CD14-positive monocyte (primary cell): ENCODE measurements at regions not wholly inside any gene's neighbourhood (a gene's known extent, or its start where the extent isn't known, plus 50 kb on each side); places are given as distances from the start of the nearest gene placed in this dataset.

Source experiments
- DNase-seq, 3 donors: peaks; one replicate each; pipeline ENCODE4 v3.0.0-alpha.2; 2011 to 2022
- H2AFZ ChIP-seq: 2 replicates; pipeline ENCODE4 v1.6.0; 2012; ENCODE audit warnings: mild to moderate bottlenecking, low read depth, low read length, inconsistent platforms; ENCODE audit not compliant: insufficient read depth, poor library complexity, severe bottlenecking
- H3K27ac ChIP-seq, 2 donors: 1 replicate in 1 of 2; 2 replicates in 1 of 2; pipeline ENCODE4 v1.5.1; 2012 to 2013; ENCODE audit warnings: low read length in 2 of 2, control low read depth in 1 of 2, inconsistent platforms in 1 of 2, low read depth in 1 of 2, mild to moderate bottlenecking in 1 of 2
- H3K27me3 ChIP-seq, 2 donors: one replicate each; pipeline versions ENCODE4 v1.6.0 to v1.6.1; 2011 to 2013; ENCODE audit warnings: low read length in 2 of 2; ENCODE audit not compliant: control insufficient read depth in 2 of 2, insufficient read depth in 2 of 2
- H3K36me3 ChIP-seq, 2 donors: replicated peaks in 1 of 2; 1 replicate in 1 of 2; 2 replicates in 1 of 2; pipeline versions ENCODE4 v1.5.1 to v1.6.1; 2012 to 2013; ENCODE audit warnings: low read length in 2 of 2, control low read depth in 1 of 2, inconsistent platforms in 1 of 2, mild to moderate bottlenecking in 1 of 2; ENCODE audit not compliant: insufficient read depth in 2 of 2, control insufficient read depth in 1 of 2
- H3K4me1 ChIP-seq, 2 donors: 1 replicate in 1 of 2; 2 replicates in 1 of 2; pipeline versions ENCODE4 v1.5.1 to v1.6.1; 2012 to 2013; ENCODE audit warnings: low read length in 2 of 2, control low read depth in 1 of 2, inconsistent platforms in 1 of 2, mild to moderate bottlenecking in 1 of 2, moderate library complexity in 1 of 2; ENCODE audit not compliant: insufficient read depth in 2 of 2, control insufficient read depth in 1 of 2
- H3K4me2 ChIP-seq: replicated peaks from 2 replicates; pipeline ENCODE3; 2012; ENCODE audit warnings: low read length, moderate library complexity, mild to moderate bottlenecking; ENCODE audit not compliant: poor library complexity, severe bottlenecking; ENCODE audit errors: extremely low read depth
- H3K4me3 ChIP-seq, 3 experiments: fragments of 200-600 bp in 1 of 3; sonication (generic) in 1 of 3; replicated peaks in 1 of 3; 1 replicate in 2 of 3; 2 replicates in 1 of 3; pipeline ENCODE4 v1.5.1; 2011 to 2013; ENCODE audit warnings: low read length in 3 of 3, mild to moderate bottlenecking in 3 of 3, control low read depth in 2 of 3, low read depth in 2 of 3, inconsistent platforms in 1 of 3, moderate library complexity in 1 of 3
- H3K79me2 ChIP-seq: 2 replicates; pipeline ENCODE4 v1.6.0; 2012; ENCODE audit warnings: mild to moderate bottlenecking, control low read depth, inconsistent platforms, low read length, moderate library complexity; ENCODE audit not compliant: insufficient read depth
- H3K9ac ChIP-seq: 2 replicates; pipeline ENCODE4 v1.6.0; 2017; ENCODE audit warnings: low read length, mild to moderate bottlenecking; ENCODE audit not compliant: insufficient read depth, poor library complexity, severe bottlenecking
- H3K9me3 ChIP-seq, 2 donors: replicated peaks in 1 of 2; 1 replicate in 1 of 2; 2 replicates in 1 of 2; pipeline versions ENCODE4 v1.5.1 to v1.6.1; 2012 to 2013; ENCODE audit warnings: low read length in 2 of 2, control low read depth in 1 of 2; ENCODE audit not compliant: control insufficient read depth in 1 of 2, insufficient read depth in 1 of 2
- H4K20me1 ChIP-seq: 2 replicates; pipeline ENCODE4 v1.6.0; 2012; ENCODE audit warnings: mild to moderate bottlenecking, low read length, control low read depth, moderate library complexity; ENCODE audit not compliant: insufficient read depth
- H3K27ac Mint-ChIP-seq, 7 donors: one replicate each; pipeline ENCODE4 v1.8.0; 2020; ENCODE audit warnings: mild to moderate bottlenecking in 7 of 7, mixed read lengths in 7 of 7, moderate library complexity in 6 of 7, inconsistent platforms in 2 of 7
- H3K27me3 Mint-ChIP-seq, 3 donors: one replicate each; pipeline ENCODE4 v1.8.0; 2021 to 2022; ENCODE audit warnings: low read depth in 3 of 3, mild to moderate bottlenecking in 3 of 3, mixed read lengths in 3 of 3, moderate library complexity in 3 of 3, inconsistent platforms in 1 of 3
- H3K36me3 Mint-ChIP-seq, 2 donors: one replicate each; pipeline ENCODE4 v1.8.0; 2020; ENCODE audit warnings: mixed read lengths in 2 of 2, inconsistent platforms in 1 of 2, mild to moderate bottlenecking in 1 of 2
- H3K4me1 Mint-ChIP-seq: one replicate; pipeline ENCODE4 v1.8.0; 2020; ENCODE audit warnings: mild to moderate bottlenecking, mixed read lengths
- H3K4me3 Mint-ChIP-seq, 2 donors: one replicate each; pipeline ENCODE4 v1.8.0; 2020; ENCODE audit warnings: mild to moderate bottlenecking in 2 of 2, mixed read lengths in 2 of 2, moderate library complexity in 1 of 2
- H3K9me3 Mint-ChIP-seq, 7 donors: one replicate each; pipeline ENCODE4 v1.8.0; 2020 to 2022; ENCODE audit warnings: mixed read lengths in 7 of 7, mild to moderate bottlenecking in 6 of 7, moderate library complexity in 6 of 7, inconsistent platforms in 2 of 7
- WGBS: methylation state at CpG from one replicate; pipeline ENCODE4 v1.1.5; 2013; ENCODE audit warnings: missing lambda C conversion rate; ENCODE audit not compliant: insufficient coverage; 5-methylcytosine and 5-hydroxymethylcytosine counted together
- intact Hi-C, 2 donors: fragments of 100-400 bp; cut with micrococcal nuclease; formaldehyde crosslinking; loops; one replicate each; pipeline versions ENCODE4 v1.15.0 to v1.15.1; 2023
- TF ChIP-seq, protein P1 (sequence below): fragments of 200-600 bp; IDR thresholded peaks from one replicate; pipeline ENCODE4 v1.8.0; 2022; ENCODE audit warnings: antibody characterized with exemption, mild to moderate bottlenecking

DNA sequence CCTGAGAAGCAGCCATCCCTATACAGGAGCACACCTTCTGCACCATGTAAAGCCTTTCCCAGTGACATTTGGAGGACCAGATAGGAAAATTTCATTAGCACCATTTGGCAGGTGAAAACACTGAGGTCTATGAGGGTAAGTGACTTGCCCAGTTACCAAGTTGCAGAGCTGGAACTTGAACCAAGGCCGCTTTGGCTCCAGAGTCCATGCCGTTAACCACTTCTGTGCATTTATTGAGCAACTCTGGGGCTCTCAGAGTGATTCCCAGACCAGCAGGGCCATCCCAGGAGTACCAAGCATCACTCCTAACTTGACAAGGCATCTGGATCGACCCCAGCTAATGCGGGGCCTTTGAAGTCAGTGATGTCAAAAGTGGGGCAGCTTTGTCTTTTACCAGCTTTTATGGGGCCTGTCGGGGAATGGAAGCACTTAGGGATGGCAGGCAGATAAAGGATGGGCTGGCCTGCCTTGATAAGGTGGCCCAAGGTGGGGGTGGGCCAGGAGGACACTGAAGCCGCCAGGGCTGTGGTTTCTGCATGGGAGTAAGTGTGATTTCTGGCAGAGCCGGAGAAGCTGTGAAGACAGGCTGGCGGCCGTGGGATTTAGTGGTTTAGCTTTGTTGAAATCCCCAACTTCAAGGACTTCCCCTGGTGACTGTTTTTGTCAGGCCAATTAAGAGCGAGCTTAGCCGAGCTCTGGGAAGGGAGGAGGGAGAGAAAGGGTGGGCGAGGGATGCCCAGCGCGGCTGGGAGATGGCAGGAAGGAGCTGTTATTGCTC, 127.3 kb downstream of the MACROH2A1 start:
- Mint-ChIP-seq H3K4me3 (no peak overlapping the region), H3K36me3 (no peaks in the 10 kb centered on the region), H3K27ac (peak overlapping the region in 1 of 7 donors; percentile 2), H3K4me1 (peaks cover 5% of the 10 kb centered on the region), H3K27me3 (peaks cover 3 to 11% (median 5%) of the 10 kb centered on the region in 3 donors), H3K9me3 (no peaks in the 10 kb centered on the region)
- H3K27me3 ChIP-seq, result no peaks in the 10 kb centered on the region
- H3K79me2 ChIP-seq, result no peaks in the 10 kb centered on the region
- H3K9ac ChIP-seq, result no peak overlapping the region
- no peak overlapping the region for H3K4me2 ChIP-seq
- H3K27ac ChIP-seq, result no peak overlapping the region
- no peaks in the 10 kb centered on the region for H3K4me1 ChIP-seq
- H3K4me3 ChIP-seq, result no peak overlapping the region
- no peaks in the 10 kb centered on the region for H3K9me3 ChIP-seq
- H3K36me3 ChIP-seq, result no peaks in the 10 kb centered on the region
- no peaks in the 10 kb centered on the region for H4K20me1 ChIP-seq
- no peak for DNase-seq
- H2AFZ ChIP-seq, result no peak overlapping the region
- TF ChIP-seq, protein P1, sequence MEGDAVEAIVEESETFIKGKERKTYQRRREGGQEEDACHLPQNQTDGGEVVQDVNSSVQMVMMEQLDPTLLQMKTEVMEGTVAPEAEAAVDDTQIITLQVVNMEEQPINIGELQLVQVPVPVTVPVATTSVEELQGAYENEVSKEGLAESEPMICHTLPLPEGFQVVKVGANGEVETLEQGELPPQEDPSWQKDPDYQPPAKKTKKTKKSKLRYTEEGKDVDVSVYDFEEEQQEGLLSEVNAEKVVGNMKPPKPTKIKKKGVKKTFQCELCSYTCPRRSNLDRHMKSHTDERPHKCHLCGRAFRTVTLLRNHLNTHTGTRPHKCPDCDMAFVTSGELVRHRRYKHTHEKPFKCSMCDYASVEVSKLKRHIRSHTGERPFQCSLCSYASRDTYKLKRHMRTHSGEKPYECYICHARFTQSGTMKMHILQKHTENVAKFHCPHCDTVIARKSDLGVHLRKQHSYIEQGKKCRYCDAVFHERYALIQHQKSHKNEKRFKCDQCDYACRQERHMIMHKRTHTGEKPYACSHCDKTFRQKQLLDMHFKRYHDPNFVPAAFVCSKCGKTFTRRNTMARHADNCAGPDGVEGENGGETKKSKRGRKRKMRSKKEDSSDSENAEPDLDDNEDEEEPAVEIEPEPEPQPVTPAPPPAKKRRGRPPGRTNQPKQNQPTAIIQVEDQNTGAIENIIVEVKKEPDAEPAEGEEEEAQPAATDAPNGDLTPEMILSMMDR, result no peak
- intact Hi-C loops, result no loop called here
- 25% methylated on average over 10 of the region's 14 CpGs for WGBS

DNA sequence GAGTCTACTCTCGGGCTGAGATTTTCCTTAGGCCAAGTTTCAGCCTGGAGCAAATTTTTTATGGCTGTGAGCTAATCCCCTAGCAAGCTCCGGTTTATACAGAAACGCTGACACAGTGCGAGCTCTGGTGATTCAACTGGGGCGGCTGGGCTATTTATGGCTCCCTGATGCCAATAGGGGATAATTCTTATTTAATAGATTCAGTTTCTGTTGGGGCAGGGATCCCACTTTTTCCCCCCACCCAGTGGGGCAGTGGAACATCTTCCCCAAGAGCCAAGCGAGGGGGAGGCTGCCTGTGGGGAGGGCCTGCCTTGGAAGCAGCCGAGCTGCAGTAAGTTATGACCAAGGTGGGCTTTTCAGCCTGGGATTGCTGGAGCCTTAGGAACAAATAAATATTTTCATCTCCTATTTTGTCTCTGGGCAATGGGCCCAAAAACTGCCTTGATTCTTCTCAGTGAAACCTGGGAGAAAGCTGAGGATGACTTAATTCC, 129.1 kb downstream of the MACROH2A1 start:
- Mint-ChIP-seq H3K9me3 (no peaks in the 10 kb centered on the region), H3K27ac (no peak overlapping the region)
- WGBS, result 94% methylated on average over 2 of the region's 7 CpGs

More for the DNA sequence above, 129.1 kb downstream of the MACROH2A1 start:
- H3K4me1 ChIP-seq, result no peaks in the 10 kb centered on the region
- no peak overlapping the region for H3K27ac ChIP-seq
- no peaks in the 10 kb centered on the region for H3K9me3 ChIP-seq
- no peaks in the 10 kb centered on the region for H4K20me1 ChIP-seq
- H3K4me1 Mint-ChIP-seq, result peaks cover 4% of the 10 kb centered on the region
- peaks cover 3 to 13% (median 5%) of the 10 kb centered on the region in 3 donors for H3K27me3 Mint-ChIP-seq
- H3K27me3 ChIP-seq, result no peaks in the 10 kb centered on the region
- no peak overlapping the region for H3K9ac ChIP-seq
- DNase-seq, result no peak
- no peaks in the 10 kb centered on the region for H3K36me3 Mint-ChIP-seq
- no peak overlapping the region for H3K4me2 ChIP-seq
- no peak overlapping the region for H3K4me3 ChIP-seq
- TF ChIP-seq, protein P1, result no peak
- no peaks in the 10 kb centered on the region for H3K79me2 ChIP-seq
- H3K4me3 Mint-ChIP-seq, result no peak overlapping the region
- H3K36me3 ChIP-seq, result no peaks in the 10 kb centered on the region
- intact Hi-C loops, result no loop called here
- H2AFZ ChIP-seq, result no peak overlapping the region
